Neural progenitor cell (in vitro differentiated cells): ENCODE measurements at regions not wholly inside any gene's neighbourhood (a gene's known extent, or its start where the extent isn't known, plus 50 kb on each side); places are given as distances from the start of the nearest gene placed in this dataset.

Experiments
- CTCF ChIP-seq: fragments of 200-600 bp; sonication (generic); IDR thresholded peaks from 2 replicates; pipeline ENCODE4 v1.5.1; 2017; ENCODE audit warnings: antibody characterized with exemption, mild to moderate bottlenecking
- EZH2 ChIP-seq: fragments of 200-600 bp; sonication (generic); IDR thresholded peaks from 2 replicates; pipeline ENCODE4 v1.6.1; 2017; ENCODE audit warnings: antibody characterized with exemption, mild to moderate bottlenecking, moderate library complexity
- EZH2phosphoT487 ChIP-seq: fragments of 200-600 bp; sonication (generic); IDR thresholded peaks from 2 replicates; pipeline ENCODE4 v1.6.1; 2017; ENCODE audit warnings: antibody characterized with exemption

GRCh38 chr13:54033323-54033861 is 1004.8 kb downstream of the OLFM4 start:
- TF ChIP-seq CTCF, result no peak
- no peak for TF ChIP-seq EZH2phosphoT487
- no peak for TF ChIP-seq EZH2
